ENCODE measurements at regions not wholly inside any gene's neighbourhood (a gene's known extent, or its start where the extent isn't known, plus 50 kb on each side); places are given as distances from the start of the nearest gene placed in this dataset.

- TF ChIP-seq CTCF (IDR thresholded peaks at IDR 0.05), result no peak
- no peak for TF ChIP-seq ZFX (IDR thresholded peaks at IDR 0.05; ENCODE audit: borderline replicate concordance)
Observed at GRCh38 chr4:116073051-116073450, 959.6 kb upstream of the NDST4 start.

All from 22Rv1 (cell line).